SU-DHL-6 (cell line): ENCODE measurements at regions not wholly inside any gene's neighbourhood (a gene's known extent, or its start where the extent isn't known, plus 50 kb on each side); places are given as distances from the start of the nearest gene placed in this dataset.

Source experiments
- H2AFZ ChIP-seq: fragments of 200-600 bp; sonication (generic); 2 replicates; pipeline ENCODE4 v1.6.1; 2014; ENCODE audit warnings: low read depth, mild to moderate bottlenecking, moderate library complexity, mixed read lengths, antibody characterized with exemption, low read length; ENCODE audit not compliant: severe bottlenecking
- H3F3A ChIP-seq: fragments of 200-600 bp; shearing (Covaris generic); 2 replicates; pipeline ENCODE4 v1.6.0; 2016; ENCODE audit warnings: antibody characterized with exemption, mild to moderate bottlenecking; ENCODE audit not compliant: insufficient read depth
- H3K27ac ChIP-seq: fragments of 200-600 bp; sonication (generic); 2 replicates; pipeline ENCODE4 v1.5.1; 2016; ENCODE audit warnings: low read depth, mild to moderate bottlenecking, low read length, moderate library complexity, mixed read lengths
- H3K27me3 ChIP-seq: fragments of 200-600 bp; sonication (generic), shearing (Covaris generic); 2 replicates; pipeline ENCODE4 v1.6.0; 2014; ENCODE audit warnings: mild to moderate bottlenecking, low read length
- H3K36me3 ChIP-seq: fragments of 200-600 bp; sonication (generic); 2 replicates; pipeline ENCODE4 v1.6.1; 2014; ENCODE audit warnings: mild to moderate bottlenecking, low read length, mixed read lengths
- H3K4me2 ChIP-seq: fragments of 300-600, 200-600 bp; shearing (Covaris generic), sonication (generic); 2 replicates; pipeline ENCODE4 v1.6.0; 2014; ENCODE audit warnings: low read length, low read depth, mild to moderate bottlenecking; ENCODE audit not compliant: poor library complexity, severe bottlenecking
- H3K4me3 ChIP-seq: fragments of 200-600 bp; sonication (generic); 2 replicates; pipeline ENCODE4 v1.5.1; 2014; ENCODE audit warnings: antibody characterized with exemption, low read length, mild to moderate bottlenecking, mixed read lengths; ENCODE audit not compliant: insufficient read depth, poor library complexity, severe bottlenecking
- H3K79me2 ChIP-seq: fragments of 200-600 bp; sonication (generic); 2 replicates; pipeline ENCODE4 v1.6.1; 2014; ENCODE audit warnings: mild to moderate bottlenecking, low read length, moderate library complexity; ENCODE audit not compliant: insufficient read depth
- H3K9ac ChIP-seq: fragments of 200-600 bp; sonication (generic); 2 replicates; pipeline ENCODE4 v1.7.0; 2014; ENCODE audit warnings: mild to moderate bottlenecking, low read length
- H3K9me2 ChIP-seq: fragments of 200-600 bp; sonication (generic); replicated peaks from 2 replicates; pipeline ENCODE4 v1.6.1; 2014; ENCODE audit warnings: low read length; ENCODE audit not compliant: insufficient read depth
- H3K9me3 ChIP-seq: fragments of 200-600 bp; sonication (generic); 2 replicates; pipeline ENCODE4 v1.6.1; 2014; ENCODE audit warnings: low read length, mixed read lengths; ENCODE audit not compliant: insufficient read depth
- H4K20me1 ChIP-seq: fragments of 200-600 bp; sonication (generic); 2 replicates; pipeline ENCODE4 v1.6.1; 2014; ENCODE audit warnings: low read depth, mild to moderate bottlenecking, antibody characterized with exemption, low read length, moderate library complexity, mixed read lengths
- CTCF ChIP-seq: fragments of 200-600 bp; sonication (generic); IDR thresholded peaks from one replicate; pipeline ENCODE4 v1.5.1; 2017; ENCODE audit warnings: antibody characterized with exemption, mild to moderate bottlenecking, low read length, moderate library complexity; ENCODE audit not compliant: insufficient read depth, poor library complexity, severe bottlenecking
- EZH2phosphoT487 ChIP-seq: fragments of 200-600 bp; sonication (generic), shearing (Covaris generic); conservative IDR thresholded peaks from 2 replicates; pipeline ENCODE4 v1.6.1; 2018; ENCODE audit warnings: mild to moderate bottlenecking, antibody characterized with exemption, low read length, moderate library complexity, mixed read lengths

- Histone ChIP-seq H3K27me3 (no peaks in the 10 kb centered on the region), H3K27ac (no peak overlapping the region), H3K9me3 (no peaks in the 10 kb centered on the region), H3K9ac (no peak overlapping the region), H3K4me2 (no peak overlapping the region), H2AFZ (no peak overlapping the region), H3K79me2 (no peaks in the 10 kb centered on the region), H3F3A (no peaks in the 10 kb centered on the region), H3K4me3 (no peak overlapping the region), H3K36me3 (no peaks in the 10 kb centered on the region), H4K20me1 (no peaks in the 10 kb centered on the region), H3K9me2 (no peaks in the 10 kb centered on the region)
- TF ChIP-seq CTCF, result no peak
- TF ChIP-seq EZH2phosphoT487, result no peak
These were observed 909.2 kb downstream of the EPHA7 start for GRCh38 chr6:92510137-92510536.

- no peak overlapping the region for H3K4me2 ChIP-seq
- no peaks in the 10 kb centered on the region for H3K36me3 ChIP-seq
- H3F3A ChIP-seq, result no peaks in the 10 kb centered on the region
- no peak overlapping the region for H3K9ac ChIP-seq
- no peak overlapping the region for H2AFZ ChIP-seq
- no peaks in the 10 kb centered on the region for H3K79me2 ChIP-seq
- H3K27ac ChIP-seq, result no peak overlapping the region
- no peak overlapping the region for H3K4me3 ChIP-seq
- no peaks in the 10 kb centered on the region for H4K20me1 ChIP-seq
- no peaks in the 10 kb centered on the region for H3K27me3 ChIP-seq
- H3K9me2 ChIP-seq, result no peaks in the 10 kb centered on the region
- no peak for TF ChIP-seq CTCF
- TF ChIP-seq EZH2phosphoT487, result no peak
- H3K9me3 ChIP-seq, result no peaks in the 10 kb centered on the region
These were observed 911.8 kb downstream of the EPHA7 start for GRCh38 chr6:92507552-92507951.

GRCh38 chr6:92504509-92504908 is 914.9 kb downstream of the EPHA7 start:
- H3K9me2 ChIP-seq, result no peaks in the 10 kb centered on the region
- H3F3A ChIP-seq, result no peaks in the 10 kb centered on the region
- H3K36me3 ChIP-seq, result no peaks in the 10 kb centered on the region
- H3K27me3 ChIP-seq, result no peaks in the 10 kb centered on the region
- H3K27ac ChIP-seq, result no peak overlapping the region
- H3K9ac ChIP-seq, result no peak overlapping the region
- no peaks in the 10 kb centered on the region for H3K79me2 ChIP-seq
- H3K4me2 ChIP-seq, result no peak overlapping the region
- no peaks in the 10 kb centered on the region for H3K9me3 ChIP-seq
- no peak for TF ChIP-seq CTCF
- TF ChIP-seq EZH2phosphoT487, result no peak
- H3K4me3 ChIP-seq, result no peak overlapping the region
- H2AFZ ChIP-seq, result no peak overlapping the region
- H4K20me1 ChIP-seq, result no peaks in the 10 kb centered on the region

GRCh38 chr6:92497281-92497680 is 922.1 kb downstream of the EPHA7 start:
- H3K36me3 ChIP-seq, result no peaks in the 10 kb centered on the region

More at GRCh38 chr6:92497281-92497680, 922.1 kb downstream of the EPHA7 start:
- Histone ChIP-seq H2AFZ (no peak overlapping the region), H3K27me3 (no peaks in the 10 kb centered on the region), H3K9me2 (no peaks in the 10 kb centered on the region), H3K4me2 (no peak overlapping the region), H3K9ac (no peak overlapping the region), H3K27ac (no peak overlapping the region), H3F3A (no peaks in the 10 kb centered on the region), H3K4me3 (no peak overlapping the region), H3K79me2 (no peaks in the 10 kb centered on the region), H3K9me3 (no peaks in the 10 kb centered on the region), H4K20me1 (no peaks in the 10 kb centered on the region)
- TF ChIP-seq EZH2phosphoT487, result no peak
- TF ChIP-seq CTCF, result no peak
